Adrenal gland (tissue), 9 donors: ENCODE measurements at regions not wholly inside any gene's neighbourhood (a gene's known extent, or its start where the extent isn't known, plus 50 kb on each side); places are given as distances from the start of the nearest gene placed in this dataset.

Experiments used
- DNase-seq, 7 donors: peaks; one replicate each; pipeline ENCODE4 v3.0.0-alpha.2; 2019 to 2020
- H3K27ac ChIP-seq, 5 donors: fragments of 200-600 bp; sonication (generic) in 4 of 5; 1 replicate in 3 of 5; 2 replicates in 2 of 5; pipeline versions ENCODE4 v1.5.1 to v1.8.0; 2016 to 2020; ENCODE audit warnings: mild to moderate bottlenecking in 1 of 5
- H3K27me3 ChIP-seq: fragments of 200-600 bp; 2 replicates; pipeline ENCODE4 v1.8.0; 2021
- H3K36me3 ChIP-seq, 2 donors: fragments of 200-600 bp; replicated peaks in 1 of 2; 1 replicate in 1 of 2; 2 replicates in 1 of 2; pipeline versions ENCODE4 v1.5.1 to v1.8.0; 2018 to 2022
- H3K4me1 ChIP-seq, 2 donors: fragments of 200-600 bp; replicated peaks in 1 of 2; 1 replicate in 1 of 2; 2 replicates in 1 of 2; pipeline versions ENCODE4 v1.5.1 to v1.8.0; 2018 to 2021
- H3K4me3 ChIP-seq, 4 donors: fragments of 200-600 bp; sonication (generic) in 3 of 4; one replicate each; pipeline ENCODE4 v1.5.1; 2016 to 2018
- H3K9me3 ChIP-seq, 3 donors: fragments of 200-600 bp; sonication (generic) in 1 of 3; replicated peaks in 1 of 3; 1 replicate in 2 of 3; 2 replicates in 1 of 3; pipeline versions ENCODE4 v1.5.1 to v1.8.0; 2016 to 2021
- POLR2A ChIP-seq, 2 donors: fragments of 450-650 bp; IDR thresholded peaks; one replicate each; pipeline ENCODE4 v1.6.1; 2017; ENCODE audit warnings: antibody characterized with exemption in 2 of 2, mild to moderate bottlenecking in 2 of 2, moderate library complexity in 1 of 2
- WGBS, 4 donors: extraction: QIAGEN DNeasy Blood & Tissue Kit in 2 of 4; methylation state at CpG; one replicate each; pipeline versions ENCODE4 v1.1.5 to v1.1.7; 2013 to 2017; 5-methylcytosine and 5-hydroxymethylcytosine counted together
- intact Hi-C, 2 donors: fragments of 100-400 bp; cut with DNase I; formaldehyde crosslinking; loops; one replicate each; pipeline versions ENCODE4 v1.14.1 to v1.15.0; 2022 to 2023
- TF ChIP-seq, protein P1 (sequence below), 6 experiments: fragments of 450-650 bp in 4 of 6; fragments of 200-600 bp in 2 of 6; sonication (generic) in 1 of 6; IDR thresholded peaks; 1 replicate in 5 of 6; 2 replicates in 1 of 6; pipeline versions ENCODE4 v1.5.1 to v1.8.0; 2016 to 2021; ENCODE audit warnings: antibody characterized with exemption in 6 of 6, mild to moderate bottlenecking in 2 of 6, moderate library complexity in 1 of 6
- donor health status: healthy with polysubstance abuse.
- donor health status: Bipolar disorder and iron deficiency.
- donor health status: DM: yes; HTN: yes; CAD: no.
- donor health status: DM: no; HTN: no; CAD: no.
- donor health status: DM: no; HTN: no; CAD: no.

DNA sequence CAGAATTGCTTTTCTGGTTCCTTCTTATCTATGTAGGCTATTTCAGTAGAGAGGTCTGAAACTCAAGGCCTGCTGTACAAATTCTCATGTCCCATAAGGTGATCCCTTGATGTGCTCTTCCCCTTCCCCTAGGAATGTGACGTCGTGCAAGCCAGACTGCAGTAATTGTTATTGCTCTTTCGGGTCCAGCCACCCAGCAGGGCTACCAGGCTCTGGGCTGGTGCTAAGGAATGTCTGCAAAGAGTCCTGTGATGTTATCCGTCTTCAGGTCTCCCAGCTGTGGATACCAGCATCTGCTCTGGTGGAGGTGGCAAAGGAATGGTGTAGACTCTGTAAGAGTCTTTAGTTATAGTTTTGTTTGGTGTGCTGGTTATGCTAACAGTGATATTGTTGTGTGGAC, 378.7 kb downstream of the C4orf33 start:
- no peak for DNase-seq
- Histone ChIP-seq H3K27me3 (no peaks in the 10 kb centered on the region), H3K9me3 (no peaks in the 10 kb centered on the region), H3K36me3 (no peaks in the 10 kb centered on the region), H3K4me1 (no peaks in the 10 kb centered on the region), H3K27ac (no peak overlapping the region), H3K4me3 (no peak overlapping the region)
- TF ChIP-seq, protein P1, sequence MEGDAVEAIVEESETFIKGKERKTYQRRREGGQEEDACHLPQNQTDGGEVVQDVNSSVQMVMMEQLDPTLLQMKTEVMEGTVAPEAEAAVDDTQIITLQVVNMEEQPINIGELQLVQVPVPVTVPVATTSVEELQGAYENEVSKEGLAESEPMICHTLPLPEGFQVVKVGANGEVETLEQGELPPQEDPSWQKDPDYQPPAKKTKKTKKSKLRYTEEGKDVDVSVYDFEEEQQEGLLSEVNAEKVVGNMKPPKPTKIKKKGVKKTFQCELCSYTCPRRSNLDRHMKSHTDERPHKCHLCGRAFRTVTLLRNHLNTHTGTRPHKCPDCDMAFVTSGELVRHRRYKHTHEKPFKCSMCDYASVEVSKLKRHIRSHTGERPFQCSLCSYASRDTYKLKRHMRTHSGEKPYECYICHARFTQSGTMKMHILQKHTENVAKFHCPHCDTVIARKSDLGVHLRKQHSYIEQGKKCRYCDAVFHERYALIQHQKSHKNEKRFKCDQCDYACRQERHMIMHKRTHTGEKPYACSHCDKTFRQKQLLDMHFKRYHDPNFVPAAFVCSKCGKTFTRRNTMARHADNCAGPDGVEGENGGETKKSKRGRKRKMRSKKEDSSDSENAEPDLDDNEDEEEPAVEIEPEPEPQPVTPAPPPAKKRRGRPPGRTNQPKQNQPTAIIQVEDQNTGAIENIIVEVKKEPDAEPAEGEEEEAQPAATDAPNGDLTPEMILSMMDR (IDR thresholded peaks at IDR 0.05): no peak
- TF ChIP-seq POLR2A (IDR thresholded peaks at IDR 0.05): no peak
- 67 to 79% (median 71%) methylated on average over 4 of the region's 4 CpGs for WGBS, 4 donors
- intact Hi-C loops: no loop called here

DNA sequence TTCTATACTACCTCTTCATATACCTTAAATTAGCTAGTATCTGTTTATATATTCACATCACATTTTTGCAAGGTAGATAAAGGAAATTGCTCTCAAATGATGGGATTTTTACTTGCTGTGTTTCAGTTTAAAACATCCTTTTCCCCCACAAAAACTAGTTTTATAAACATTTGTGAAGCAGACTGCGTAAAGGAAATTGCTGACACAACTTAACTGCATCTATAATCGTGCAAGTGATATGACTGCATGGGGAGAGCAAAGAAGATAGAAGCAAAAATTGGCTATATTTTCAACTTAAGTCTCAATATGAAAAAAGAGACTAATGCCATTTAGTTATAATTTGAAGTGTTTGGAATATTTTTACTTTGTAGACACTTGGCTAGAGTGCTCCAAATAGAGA, 385.2 kb downstream of the C4orf33 start:
- Histone ChIP-seq H3K27me3 (no peaks in the 10 kb centered on the region), H3K27ac (no peak overlapping the region), H3K36me3 (no peaks in the 10 kb centered on the region), H3K9me3 (no peaks in the 10 kb centered on the region), H3K4me3 (no peak overlapping the region), H3K4me1 (no peaks in the 10 kb centered on the region)
- intact Hi-C loops: no loop called here
- 72 to 86% (median 76%) methylated on average over 2 of the region's 2 CpGs for WGBS, 4 donors
- DNase-seq: no peak
- TF ChIP-seq, protein P1 (IDR thresholded peaks at IDR 0.05): no peak
- no peak for TF ChIP-seq POLR2A (IDR thresholded peaks at IDR 0.05)

DNA sequence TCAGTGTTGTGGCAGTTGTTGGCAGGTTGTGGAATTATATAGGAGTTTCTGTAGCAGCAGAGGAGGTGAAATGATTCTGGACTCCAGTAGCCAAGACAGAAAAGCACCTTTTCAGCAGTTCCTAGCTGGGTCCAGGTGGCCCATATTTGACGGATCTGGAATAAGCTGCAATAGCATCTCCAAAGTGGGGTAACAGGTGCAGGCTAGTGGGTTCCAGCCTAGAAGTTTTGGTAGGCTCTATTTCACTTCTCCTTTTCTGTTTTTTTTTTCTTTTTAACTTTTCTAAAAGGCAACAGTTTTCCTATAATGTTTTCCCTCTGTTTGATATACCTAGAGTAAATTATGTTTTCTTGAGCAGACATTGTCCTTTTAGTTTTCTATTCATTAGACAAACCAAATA, 392.5 kb downstream of the C4orf33 start:
- H3K27me3 ChIP-seq: no peaks in the 10 kb centered on the region
- H3K27ac ChIP-seq: no peak overlapping the region
- H3K9me3 ChIP-seq: no peaks in the 10 kb centered on the region
- no peaks in the 10 kb centered on the region for H3K36me3 ChIP-seq
- TF ChIP-seq POLR2A (IDR thresholded peaks at IDR 0.05): no peak
- TF ChIP-seq, protein P1 (IDR thresholded peaks at IDR 0.05): no peak
- H3K4me3 ChIP-seq: no peak overlapping the region
- 55 to 84% (median 71%) methylated on average over 1 of the region's 1 CpG for WGBS, 4 donors
- H3K4me1 ChIP-seq: no peaks in the 10 kb centered on the region
- DNase-seq: no peak
- intact Hi-C loops: no loop called here

DNA sequence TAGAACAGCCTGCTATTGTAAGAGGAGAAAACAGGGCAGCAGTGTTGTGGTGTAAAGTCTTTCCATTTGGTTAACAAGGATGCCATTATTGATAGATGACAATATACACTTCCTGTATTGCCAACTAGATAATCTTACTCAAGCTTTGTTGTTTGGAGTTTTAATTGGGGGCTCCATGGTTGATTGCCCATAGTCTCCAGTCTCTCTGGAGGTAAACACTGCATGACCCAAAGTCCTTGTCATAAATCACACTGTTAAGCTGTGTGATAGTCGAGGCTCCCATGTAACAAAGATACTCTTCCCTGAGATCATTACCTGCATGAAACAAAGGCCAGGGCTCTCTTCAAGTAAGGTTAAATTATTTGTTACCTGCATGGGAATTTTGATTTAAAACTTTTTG, 394.6 kb downstream of the C4orf33 start:
- intact Hi-C loops: no loop called here
- Histone ChIP-seq H3K9me3 (no peaks in the 10 kb centered on the region), H3K4me3 (no peak overlapping the region)

More for the DNA sequence above, 394.6 kb downstream of the C4orf33 start:
- DNase-seq: no peak
- no peaks in the 10 kb centered on the region for H3K27me3 ChIP-seq
- H3K4me1 ChIP-seq: no peaks in the 10 kb centered on the region
- TF ChIP-seq, protein P1 (IDR thresholded peaks at IDR 0.05): no peak
- no peaks in the 10 kb centered on the region for H3K36me3 ChIP-seq
- no peak overlapping the region for H3K27ac ChIP-seq
- WGBS, 4 donors: 14 to 37% (median 26%) methylated on average over 1 of the region's 1 CpG
